SKM-1 (cell line): ENCODE measurements at regions not wholly inside any gene's neighbourhood (a gene's known extent, or its start where the extent isn't known, plus 50 kb on each side); places are given as distances from the start of the nearest gene placed in this dataset.
A peak's percentile ranks its signal among the peaks of the same experiment; 100 is the strongest.

Experiments
- DNase-seq: peaks from one replicate; lab custom pipeline; 2025; ENCODE audit not compliant: unreplicated experiment; lab: John Stamatoyannopoulos, UW

GRCh38 chr5:52392321-52392720, 395.4 kb upstream of the ITGA1 start:
- DNase-seq: no peak

- DNase-seq: no peak
Measured at GRCh38 chr5:52409835-52410234, 377.9 kb upstream of the ITGA1 start.

DNA sequence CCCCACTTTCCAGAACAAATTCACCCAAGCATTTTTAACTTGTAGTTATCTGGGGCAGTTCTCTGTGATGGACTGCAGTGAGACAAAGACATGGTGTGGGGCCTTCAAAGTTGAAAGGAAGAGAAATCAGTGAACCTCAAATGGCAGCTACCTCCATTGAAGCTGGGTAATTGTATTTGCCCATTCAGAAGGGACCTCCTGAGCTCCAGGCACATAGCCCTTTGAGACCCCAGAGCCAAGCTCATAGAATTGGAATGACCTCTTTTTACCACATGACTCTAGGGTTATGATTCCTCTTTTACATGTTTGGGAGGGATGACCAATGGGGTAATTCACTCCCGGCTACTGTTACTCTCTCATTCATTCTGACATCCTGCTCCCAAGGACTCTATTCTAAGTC, 368.4 kb upstream of the ITGA1 start:
- DNase-seq: no peak

DNA sequence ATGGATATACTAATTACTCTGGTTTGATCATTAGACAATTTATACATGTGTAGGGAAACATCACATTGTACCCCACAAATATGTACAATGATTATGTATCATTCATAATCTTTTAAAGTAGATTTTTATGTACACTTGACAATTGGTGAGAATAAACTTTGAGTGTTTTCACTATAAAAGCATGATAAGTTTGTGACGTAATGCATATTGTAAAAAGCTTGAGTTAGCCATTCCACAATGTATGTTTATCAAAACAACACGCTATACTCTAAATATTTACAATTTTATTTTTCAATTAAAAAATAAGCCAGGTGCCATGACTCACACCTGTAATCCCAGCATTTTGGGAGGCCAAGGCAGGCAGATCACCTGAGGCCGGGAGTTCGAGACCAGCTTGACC, 360.1 kb upstream of the ITGA1 start:
- no peak for DNase-seq

DNA sequence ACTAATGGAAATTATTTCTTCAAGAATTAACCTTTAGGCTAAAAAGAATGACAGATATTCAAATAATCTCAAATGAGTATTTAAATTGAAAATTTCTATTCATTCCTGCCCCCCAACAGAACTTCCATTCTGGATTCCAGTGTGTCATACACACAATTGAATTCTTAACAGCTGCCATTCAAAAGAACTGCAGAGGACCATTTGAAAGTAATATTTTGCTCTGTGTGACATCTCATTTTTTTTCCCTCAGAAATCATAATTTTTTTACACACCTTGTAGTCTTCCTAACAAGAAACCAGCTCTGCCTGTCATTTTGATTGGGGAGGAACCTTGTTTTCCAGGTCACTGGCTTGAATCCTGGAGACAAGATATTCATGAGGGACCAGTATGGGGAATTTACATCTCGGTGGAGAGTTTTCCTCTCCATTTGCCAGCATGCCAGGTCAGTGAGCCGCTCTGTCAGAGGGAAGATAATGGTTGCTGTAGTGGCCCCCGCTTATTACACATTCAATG, 358.7 kb upstream of the ITGA1 start:
- DNase-seq: no peak

- DNase-seq: no peak
Measured at GRCh38 chr5:52441768-52442167, 345.9 kb upstream of the ITGA1 start.

DNA sequence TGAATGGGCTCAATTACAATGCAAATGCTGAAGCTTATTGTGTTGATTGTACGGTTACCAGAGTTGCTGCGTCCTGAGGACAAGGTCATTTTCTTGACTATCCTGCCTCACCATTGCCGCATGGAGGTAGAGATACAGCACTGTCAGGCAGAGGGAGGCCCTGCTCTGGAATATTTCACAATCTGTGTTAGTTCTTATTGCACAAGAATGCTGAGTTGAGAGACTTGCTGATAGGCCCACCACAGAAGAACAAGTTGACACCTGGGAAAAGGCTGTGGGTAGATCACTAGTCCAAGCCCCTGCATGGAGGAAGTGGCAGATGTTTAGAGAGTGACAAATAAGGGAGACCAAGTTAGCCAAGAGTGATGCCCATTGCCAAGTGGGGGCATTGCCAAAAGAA, 344.5 kb upstream of the ITGA1 start:
- no peak for DNase-seq

- no peak for DNase-seq
Measured at GRCh38 chr5:52448111-52448510, 339.6 kb upstream of the ITGA1 start.

DNA sequence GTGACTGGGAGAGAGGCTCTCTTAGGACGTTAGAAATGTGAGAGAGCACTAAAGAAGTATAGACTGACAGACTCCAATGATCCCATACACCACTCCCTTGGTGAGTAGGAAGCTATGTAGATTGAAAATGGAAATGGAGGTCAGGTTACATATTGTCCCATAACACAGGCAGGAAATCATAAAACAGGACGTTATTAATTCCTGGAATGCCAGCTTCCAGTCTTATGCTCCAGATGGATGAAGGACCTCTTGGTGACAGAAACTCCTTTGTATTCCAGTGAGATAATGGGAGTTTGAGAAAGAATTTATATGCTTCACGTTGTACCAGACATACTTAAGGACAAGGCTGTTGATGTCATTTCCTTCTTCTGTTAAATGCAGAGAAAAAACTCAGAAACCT, 338.2 kb upstream of the ITGA1 start:
- DNase-seq: no peak

DNA sequence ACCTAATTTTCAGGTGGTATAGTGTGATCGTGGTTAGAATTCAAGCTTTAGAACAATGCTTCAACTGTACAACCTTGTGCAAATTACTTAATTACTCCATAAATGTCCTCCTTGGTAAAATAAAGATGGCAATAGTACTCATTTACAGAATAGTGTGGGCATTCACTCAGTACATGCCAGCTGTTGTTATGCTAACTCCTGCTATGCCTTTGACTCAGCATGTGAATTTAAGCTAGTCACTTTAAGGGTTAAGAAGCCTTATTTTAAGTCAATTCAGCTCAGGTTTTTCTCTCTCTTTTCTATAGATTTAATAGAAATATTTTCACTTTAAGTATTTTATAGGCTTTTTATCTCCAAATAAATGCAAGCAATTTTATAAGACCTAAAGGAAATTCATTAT, 335.6 kb upstream of the ITGA1 start:
- no peak for DNase-seq

DNA sequence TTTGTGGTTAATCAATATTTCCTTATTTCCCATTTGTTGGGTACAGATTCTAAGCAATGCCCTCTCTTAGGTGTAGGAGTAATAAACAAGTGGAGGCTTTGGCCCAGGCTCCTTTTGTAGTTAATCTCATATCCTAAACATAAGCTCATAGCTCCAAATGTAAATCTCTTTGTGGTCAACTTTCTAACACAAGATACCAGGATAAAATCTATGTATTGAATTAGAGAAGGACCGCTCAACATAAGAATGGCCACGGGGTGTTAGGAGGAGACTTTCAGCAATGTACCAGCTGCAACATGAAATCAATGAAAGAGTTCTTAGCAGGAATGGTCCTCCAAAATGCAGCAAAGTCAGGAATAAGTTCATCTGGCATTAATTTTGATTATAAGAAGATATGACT, 334.5 kb upstream of the ITGA1 start:
- no peak for DNase-seq

- DNase-seq: no peak
Measured at GRCh38 chr5:52455920-52456319, 331.8 kb upstream of the ITGA1 start.

- no peak for DNase-seq
Measured at GRCh38 chr5:52457810-52458209, 329.9 kb upstream of the ITGA1 start.

DNA sequence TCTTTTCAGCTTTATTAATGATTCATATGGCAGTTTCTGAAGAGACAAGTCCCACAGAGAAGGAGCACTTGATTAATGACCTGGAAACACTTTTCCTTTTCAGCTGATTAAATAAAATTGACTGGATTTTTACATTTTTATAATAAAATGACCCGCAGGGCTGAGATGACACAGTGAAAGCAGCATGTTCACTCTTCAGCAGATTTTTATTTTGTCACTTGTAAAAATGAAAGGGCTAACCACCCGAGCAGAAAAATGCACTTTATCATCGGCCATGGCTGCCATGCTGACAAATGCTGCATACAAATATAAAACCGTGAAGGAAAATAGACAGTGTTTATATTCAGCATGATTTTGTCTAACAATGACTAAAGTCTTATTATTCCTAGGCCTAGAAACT, 321.6 kb upstream of the ITGA1 start:
- no peak for DNase-seq

- no peak for DNase-seq
Measured at GRCh38 chr5:52466749-52467520, 320.8 kb upstream of the ITGA1 start.

DNA sequence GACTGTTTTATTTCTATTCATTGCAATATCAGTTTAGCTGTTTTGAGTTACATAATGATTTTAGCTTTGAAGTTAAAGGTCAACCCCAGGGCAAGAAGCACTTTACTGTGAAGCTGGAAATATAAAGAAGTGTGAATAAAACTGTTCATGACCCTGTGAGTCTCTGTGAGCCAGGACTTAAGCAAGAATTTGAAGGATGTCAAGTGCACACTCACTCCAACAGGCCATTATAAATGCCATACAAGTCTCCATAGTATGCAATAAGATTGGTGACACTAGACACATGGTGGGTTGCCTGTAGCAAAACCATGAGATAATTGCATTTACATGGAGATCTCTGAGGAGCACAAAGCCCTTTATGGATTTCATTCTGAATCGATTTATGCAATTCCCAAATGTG, 318.7 kb upstream of the ITGA1 start:
- DNase-seq: no peak

DNA sequence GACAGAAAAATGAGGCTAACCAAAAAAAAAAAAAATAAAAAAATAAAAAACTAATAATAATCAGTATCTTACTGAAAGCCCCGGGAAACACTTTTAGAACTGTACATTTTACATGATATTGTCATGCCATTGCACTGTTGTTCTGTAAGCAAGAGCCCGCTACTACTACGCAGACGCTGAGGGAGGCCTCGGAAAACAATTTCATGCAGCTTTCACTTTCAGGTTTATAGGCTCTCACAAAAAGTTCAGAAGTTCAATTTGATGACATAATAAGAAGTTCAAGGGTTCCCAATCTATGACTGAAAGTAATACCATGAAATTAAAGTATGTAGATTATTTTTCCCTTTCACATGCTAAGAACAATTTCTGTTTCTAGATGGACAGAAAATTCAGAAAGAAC, 318.3 kb upstream of the ITGA1 start:
- DNase-seq: no peak

DNA sequence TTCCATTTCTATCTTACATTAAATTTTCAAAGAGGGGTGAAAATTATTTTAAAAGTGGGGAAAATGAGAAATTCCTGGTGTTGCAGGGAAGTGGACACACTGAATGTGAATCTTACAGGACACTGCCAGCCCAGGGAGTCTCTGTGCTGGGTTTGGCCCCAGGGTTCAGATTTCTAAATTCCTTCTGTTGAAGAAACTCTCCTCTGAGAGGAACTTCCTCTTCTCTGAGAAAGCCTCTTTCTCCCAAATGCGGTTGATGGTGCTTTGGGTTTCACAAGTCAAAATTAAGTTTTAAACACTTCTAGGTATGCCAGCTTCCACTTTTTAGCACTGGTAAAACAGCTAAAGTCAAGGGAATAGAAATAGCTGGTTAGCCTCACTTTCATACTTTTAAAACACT, 317.9 kb upstream of the ITGA1 start:
- DNase-seq: peak; percentile 76

DNA sequence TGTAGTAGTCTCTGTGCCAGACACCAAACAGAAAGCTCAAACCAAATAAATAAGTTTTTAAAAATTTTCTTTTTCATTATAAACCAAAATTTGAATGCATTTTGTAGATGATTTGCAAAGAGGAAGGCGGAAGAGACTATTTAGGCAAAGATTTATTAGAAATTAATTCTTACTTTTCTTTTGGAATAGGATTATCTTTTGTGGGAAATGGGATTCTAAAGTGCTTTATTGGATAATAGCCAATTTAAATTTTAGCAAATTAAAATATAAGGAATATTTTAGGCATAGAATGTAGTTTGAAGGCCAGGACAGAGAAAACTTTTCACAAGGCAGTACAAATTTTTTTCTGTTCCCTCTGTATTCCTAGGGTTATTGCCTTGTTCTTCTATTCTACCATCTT, 311.4 kb upstream of the ITGA1 start:
- no peak for DNase-seq

DNA sequence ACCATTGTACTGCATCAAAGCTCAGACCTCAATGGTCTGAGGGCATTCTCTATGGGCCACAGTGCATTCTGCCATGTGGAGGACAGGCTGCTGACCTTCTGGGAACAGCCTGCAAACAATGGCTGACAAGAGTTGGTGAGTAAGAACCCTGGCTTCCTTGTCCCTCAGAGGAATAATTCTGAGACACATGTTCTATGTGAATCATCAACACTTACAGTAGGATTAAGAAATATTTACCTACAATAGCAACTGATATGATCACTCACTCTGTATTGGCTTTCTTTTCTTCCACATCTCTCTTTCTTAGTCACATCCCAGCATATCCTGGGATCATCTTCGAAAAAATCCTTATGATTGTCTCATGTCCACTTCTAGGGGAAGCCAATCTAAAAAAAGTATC, 306.5 kb upstream of the ITGA1 start:
- no peak for DNase-seq

DNA sequence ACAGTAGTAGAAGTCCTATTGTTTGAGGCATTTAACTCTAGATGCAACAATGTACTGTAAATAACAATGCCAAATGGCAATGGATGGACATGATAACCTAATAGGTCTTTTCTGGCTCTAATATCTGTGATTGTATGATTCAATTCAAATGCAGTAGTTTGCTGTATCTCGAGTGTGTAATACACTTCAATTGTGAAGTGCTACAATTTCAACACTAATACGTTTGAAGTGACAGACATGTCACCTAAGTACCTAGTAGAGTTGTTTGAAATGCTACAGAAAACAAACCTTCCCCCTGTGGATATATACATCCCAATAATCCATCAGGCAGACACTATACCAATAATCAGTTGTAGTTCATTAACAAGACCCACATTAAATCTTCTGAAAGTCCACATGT, 305.9 kb upstream of the ITGA1 start:
- DNase-seq: no peak

GRCh38 chr5:52491071-52491787, 296.5 kb upstream of the ITGA1 start:
- no peak for DNase-seq

- DNase-seq: no peak
Measured at GRCh38 chr5:52491818-52492217, 295.9 kb upstream of the ITGA1 start.
